Cardiac septum (tissue), 1 donor: ENCODE measurements at regions not wholly inside any gene's neighbourhood (a gene's known extent, or its start where the extent isn't known, plus 50 kb on each side); places are given as distances from the start of the nearest gene placed in this dataset.
A peak's percentile ranks its signal among the peaks of the same experiment; 100 is the strongest.

Source experiments
- DNase-seq: peaks from one replicate; pipeline ENCODE4 v3.0.0-alpha.2; 2020; ENCODE audit warnings: low spot score
- intact Hi-C: fragments of 100-400 bp; cut with DNase I; formaldehyde crosslinking; loops from one replicate; pipeline ENCODE4 v1.14.0; 2022
- donor health status: DM: no; HTN: no; CAD: no.

DNA sequence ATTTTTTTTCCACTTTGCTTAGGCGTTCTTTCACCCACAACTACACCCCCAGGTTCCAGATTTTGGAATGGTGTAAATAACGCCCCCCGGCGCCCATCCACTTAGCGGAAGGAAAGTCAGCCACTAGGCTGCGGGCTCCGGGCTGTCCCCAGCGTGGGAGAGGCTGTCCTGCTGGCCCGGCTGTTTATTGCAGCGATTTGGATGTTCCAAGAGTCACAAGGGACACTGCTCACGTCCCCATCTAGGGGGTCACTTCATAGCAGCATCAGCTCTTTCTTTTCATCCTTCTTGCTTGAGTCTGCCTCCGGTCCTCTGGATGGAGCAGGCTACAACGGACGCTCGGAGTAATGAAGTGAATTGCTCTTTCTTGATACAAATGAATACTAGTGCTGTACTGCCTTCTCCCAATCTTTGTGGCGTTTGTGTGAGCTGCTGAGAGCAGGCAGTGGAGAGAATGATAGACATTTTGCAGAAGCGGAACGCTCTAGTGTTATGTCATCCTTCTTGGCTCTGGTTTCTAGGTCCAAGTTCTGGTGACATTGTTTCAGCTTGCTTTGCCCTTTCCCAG, 50.7 kb upstream of the PAIP2B start:
- peak; percentile 83 for DNase-seq
- intact Hi-C loops: loop anchor here (5.0 kb wide), 1 partner anchor 35 kb away; no protein-coding TSS in a partner anchor

DNA sequence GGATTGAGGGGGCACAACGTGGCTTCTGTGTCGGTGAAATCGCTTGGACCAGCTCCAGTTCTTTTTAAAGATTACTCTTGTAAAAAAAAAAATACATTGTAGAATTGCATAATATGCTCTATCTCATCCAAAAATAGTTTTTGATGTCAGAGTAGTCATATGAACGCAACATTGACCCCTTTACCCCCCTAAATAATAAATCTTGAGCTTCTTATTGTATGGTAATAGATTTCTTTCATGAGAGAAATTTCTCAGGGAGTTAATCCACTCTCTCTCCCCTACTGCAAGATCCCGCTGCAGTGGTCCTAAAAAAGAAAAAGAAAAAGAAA, 50.2 kb upstream of the PAIP2B start:
- DNase-seq: no peak
- intact Hi-C loops: loop anchor here (5.0 kb wide), 1 partner anchor 35 kb away; no protein-coding TSS in a partner anchor

DNA sequence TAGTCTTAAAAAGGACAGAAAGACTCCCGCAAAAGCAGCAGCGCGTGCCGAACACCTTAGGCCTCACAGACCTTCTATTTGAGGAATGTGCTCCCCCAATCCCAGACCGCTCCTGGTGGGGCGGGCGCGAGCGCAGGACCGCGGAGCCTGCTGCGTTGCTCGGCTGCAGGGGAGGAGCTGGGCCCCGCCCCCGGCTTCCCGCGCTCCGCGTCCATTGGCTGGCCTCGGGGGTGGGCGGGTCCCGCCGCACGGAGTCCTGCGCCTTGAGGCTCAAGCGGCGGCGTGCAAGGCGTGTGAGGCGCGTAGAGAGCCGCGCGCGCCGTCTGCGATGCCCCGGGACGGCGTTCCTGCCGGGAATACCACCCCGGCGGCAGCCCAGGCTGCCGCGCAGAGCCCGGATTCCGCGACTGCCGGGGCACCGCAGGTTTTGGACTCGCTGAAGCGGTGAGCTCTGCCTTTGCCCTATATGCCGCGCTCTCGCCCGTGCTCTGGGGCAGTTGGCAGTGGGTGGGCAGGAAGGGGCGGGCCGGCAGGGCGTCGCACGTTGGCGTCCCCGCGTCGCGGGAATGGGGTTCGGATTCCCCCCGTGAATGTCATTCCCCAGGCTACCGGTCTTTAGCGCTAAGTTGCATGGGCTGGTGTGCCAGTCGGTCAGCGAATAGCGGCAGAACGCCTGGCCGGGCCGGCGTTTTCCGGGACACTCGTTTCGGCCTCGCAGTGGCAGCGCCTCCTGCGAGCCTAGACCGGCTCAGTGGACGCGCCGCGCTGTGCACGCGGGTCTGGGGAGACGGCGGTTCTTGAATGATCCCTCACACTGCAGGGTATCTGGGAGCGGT, 49.6 kb upstream of the PAIP2B start:
- intact Hi-C loops: loop anchor here (1.0 to 5.0 kb wide), 2 partner anchors 34 to 50 kb away; no protein-coding TSS in a partner anchor
- DNase-seq: peak; percentile 96
